SK-N-SH treated with all-trans-retinoic acid at 6 μM for 48 hours (cell line): ENCODE measurements at regions not wholly inside any gene's neighbourhood (a gene's known extent, or its start where the extent isn't known, plus 50 kb on each side); places are given as distances from the start of the nearest gene placed in this dataset.

Experiments
- ATAC-seq: fragments of 200-7000 bp; cut with Tn5 transposase; 3 replicates; pipeline ENCODE4 v1.9.1; 2020; ENCODE audit warnings: mild to moderate bottlenecking, moderate library complexity
- ARNTL ChIP-seq: fragments of 450-650 bp; formaldehyde crosslinking; IDR thresholded peaks from 2 replicates; pipeline ENCODE4 v1.5.0; 2020; ENCODE audit warnings: low read depth, mild to moderate bottlenecking, moderate library complexity, borderline replicate concordance
- BACH2 ChIP-seq: fragments of 250-450 bp; sonication (Bioruptor Pico); IDR thresholded peaks from 2 replicates; pipeline ENCODE4 v1.9.0; 2021; ENCODE audit warnings: mild to moderate bottlenecking, borderline replicate concordance
- CREB5 ChIP-seq: fragments of 250-450 bp; sonication (Bioruptor Pico); IDR thresholded peaks from 2 replicates; pipeline ENCODE4 v1.5.1; 2020; ENCODE audit warnings: low read depth, mild to moderate bottlenecking, moderate library complexity
- CSDC2 ChIP-seq: fragments of 250-450 bp; sonication (Bioruptor Pico); IDR thresholded peaks from 2 replicates; pipeline ENCODE4 v1.5.0; 2020; ENCODE audit warnings: mild to moderate bottlenecking, moderate library complexity
- CSRNP3 ChIP-seq: fragments of 250-450 bp; sonication (Bioruptor Pico); IDR thresholded peaks from 2 replicates; pipeline ENCODE4 v1.5.1; 2021; ENCODE audit warnings: mild to moderate bottlenecking, moderate library complexity
- ESRRG ChIP-seq: fragments of 250-450 bp; sonication (Bioruptor Pico); IDR thresholded peaks from 2 replicates; pipeline ENCODE4 v1.6.1; 2021; ENCODE audit warnings: mild to moderate bottlenecking
- ISL1 ChIP-seq: fragments of 250-450 bp; sonication (Bioruptor Pico); IDR thresholded peaks from 2 replicates; pipeline ENCODE4 v2.1.2; 2022; ENCODE audit warnings: mild to moderate bottlenecking, moderate library complexity
- OSR1 ChIP-seq: fragments of 250-450 bp; sonication (Bioruptor Pico); IDR thresholded peaks from 2 replicates; pipeline ENCODE4 v1.8.0; 2022; ENCODE audit warnings: moderate library complexity, mild to moderate bottlenecking, inconsistent platforms
- PATZ1 ChIP-seq: fragments of 250-450 bp; sonication (Bioruptor Pico); IDR thresholded peaks from 2 replicates; pipeline ENCODE4 v1.8.0; 2020; ENCODE audit warnings: mild to moderate bottlenecking, moderate library complexity, borderline replicate concordance
- POU6F1 ChIP-seq: fragments of 250-450 bp; sonication (Bioruptor Pico); IDR thresholded peaks from 2 replicates; pipeline ENCODE4 v1.8.0; 2021; ENCODE audit warnings: low read depth, mild to moderate bottlenecking, moderate library complexity, borderline replicate concordance
- PPARA ChIP-seq: fragments of 250-450 bp; sonication (Bioruptor Pico); IDR thresholded peaks from 2 replicates; pipeline ENCODE4 v1.5.0; 2020; ENCODE audit warnings: mild to moderate bottlenecking, borderline replicate concordance
- RARB ChIP-seq: fragments of 250-450 bp; sonication (Bioruptor Pico); IDR thresholded peaks from 2 replicates; pipeline ENCODE4 v1.8.0; 2021; ENCODE audit warnings: mild to moderate bottlenecking, moderate library complexity
- SNAI2 ChIP-seq: fragments of 250-450 bp; sonication (Bioruptor Pico); IDR thresholded peaks from 2 replicates; pipeline ENCODE4 v1.5.0; 2020; ENCODE audit warnings: mild to moderate bottlenecking, moderate library complexity
- TCF4 ChIP-seq: fragments of 250-450 bp; sonication (Bioruptor Pico); IDR thresholded peaks from 2 replicates; pipeline ENCODE4 v1.8.0; 2021; ENCODE audit warnings: mild to moderate bottlenecking, moderate library complexity, borderline replicate concordance
- TOX ChIP-seq: fragments of 250-450 bp; sonication (Bioruptor Pico); IDR thresholded peaks from 2 replicates; pipeline ENCODE4 v1.8.0; 2021; ENCODE audit warnings: mild to moderate bottlenecking, moderate library complexity, borderline replicate concordance
- TSHZ2 ChIP-seq: fragments of 250-450 bp; sonication (Bioruptor Pico); IDR thresholded peaks from 2 replicates; pipeline ENCODE4 v1.5.0; 2020; ENCODE audit warnings: mild to moderate bottlenecking, moderate library complexity
- ZC3H10 ChIP-seq: fragments of 250-450 bp; sonication (Bioruptor Pico); IDR thresholded peaks from 2 replicates; pipeline ENCODE4 v1.5.1; 2021; ENCODE audit warnings: mild to moderate bottlenecking, moderate library complexity
- ZFP3 ChIP-seq: fragments of 250-450 bp; sonication (Bioruptor Pico); IDR thresholded peaks from 2 replicates; pipeline ENCODE4 v1.5.0; 2020; ENCODE audit warnings: mild to moderate bottlenecking, moderate library complexity
- ZNF70 ChIP-seq: fragments of 450-650 bp; formaldehyde crosslinking; IDR thresholded peaks from 2 replicates; pipeline ENCODE4 v1.5.0; 2020; ENCODE audit warnings: mild to moderate bottlenecking, moderate library complexity
- ZNF8 ChIP-seq: fragments of 450-650 bp; formaldehyde crosslinking; IDR thresholded peaks from 2 replicates; pipeline ENCODE4 v1.5.0; 2020; ENCODE audit warnings: mild to moderate bottlenecking, moderate library complexity

- TF ChIP-seq TSHZ2 (CRISPR knock-in tag) (no peak), TCF4 (CRISPR knock-in tag) (no peak), CSDC2 (no peak), ESRRG (CRISPR knock-in tag) (no peak), ZNF8 (no peak), ZNF70 (CRISPR knock-in tag) (no peak)
Observed at GRCh38 chr6:159117046-159117445, 52.2 kb upstream of the FNDC1 start (continued).

- TF ChIP-seq ZFP3 (CRISPR knock-in tag) (no peak), ISL1 (no peak), ZNF8 (no peak)
- TF ChIP-seq, all 23 proteins: peak for 0
- no peak for ATAC-seq
Observed at GRCh38 chr6:159116343-159116742, 52.9 kb upstream of the FNDC1 start.

GRCh38 chr6:159114569-159114968 lies 54.6 kb upstream of the FNDC1 start:
- no peak for TF ChIP-seq POU6F1 (CRISPR knock-in tag)
- TF ChIP-seq BACH2 (CRISPR knock-in tag): no peak
- no peak for TF ChIP-seq ZC3H10
- TF ChIP-seq TOX (CRISPR knock-in tag): no peak
- no peak for TF ChIP-seq ESRRG (CRISPR knock-in tag)
- TF ChIP-seq PATZ1: no peak
- no peak for ATAC-seq

GRCh38 chr6:159113223-159113622 lies 56.0 kb upstream of the FNDC1 start:
- no peak for ATAC-seq
- TF ChIP-seq PATZ1: no peak
- TF ChIP-seq PPARA (CRISPR knock-in tag): no peak
- TF ChIP-seq TSHZ2 (CRISPR knock-in tag): no peak
- no peak for TF ChIP-seq SNAI2
- no peak for TF ChIP-seq ISL1
- TF ChIP-seq CREB5 (CRISPR knock-in tag): no peak
- TF ChIP-seq OSR1: no peak
- TF ChIP-seq ZFP3 (CRISPR knock-in tag): no peak
- no peak for TF ChIP-seq CSRNP3
- TF ChIP-seq TCF4 (CRISPR knock-in tag): no peak
- no peak for TF ChIP-seq ARNTL (CRISPR knock-in tag)
- TF ChIP-seq POU6F1 (CRISPR knock-in tag): no peak
- TF ChIP-seq ESRRG (CRISPR knock-in tag): no peak
- TF ChIP-seq ZNF8: no peak
- TF ChIP-seq ZC3H10: no peak
- no peak for TF ChIP-seq CSDC2
- no peak for TF ChIP-seq RARB (CRISPR knock-in tag)
- TF ChIP-seq ZNF70 (CRISPR knock-in tag): no peak
